ENCODE measurements at regions not wholly inside any gene's neighbourhood (a gene's known extent, or its start where the extent isn't known, plus 50 kb on each side); places are given as distances from the start of the nearest gene placed in this dataset.
"Not testable (repeated sequence)": the region's sequence is repeated elsewhere in the genome, so short reads cannot be mapped to it uniquely, and the experiment has no call there.

- DNase-seq (ENCODE audit: low read depth) = no peak
These were observed 188.3 kb upstream of the ANKRD55 start for GRCh38 chr5:56421246-56422075.

GRCh38 chr5:56420323-56420722, 187.2 kb upstream of the ANKRD55 start:
- DNase-seq (ENCODE audit: low read depth) = no peak

GRCh38 chr5:56419667-56420066, 186.5 kb upstream of the ANKRD55 start:
- no peak for DNase-seq (ENCODE audit: low read depth)

- DNase-seq (ENCODE audit: low read depth) = no peak
These were observed 182.2 kb upstream of the ANKRD55 start for GRCh38 chr5:56415356-56415765.

- DNase-seq (ENCODE audit: low read depth) = no peak
These were observed 180.9 kb upstream of the ANKRD55 start for GRCh38 chr5:56414066-56414465.

GRCh38 chr5:56413546-56413945, 180.4 kb upstream of the ANKRD55 start:
- DNase-seq (ENCODE audit: low read depth) = no peak

- no peak for DNase-seq (ENCODE audit: low read depth)
These were observed 179.7 kb upstream of the ANKRD55 start for GRCh38 chr5:56412601-56413379.

- no peak for DNase-seq (ENCODE audit: low read depth)
These were observed 177.6 kb upstream of the ANKRD55 start for GRCh38 chr5:56410696-56411095.

- no peak for DNase-seq (ENCODE audit: low read depth)
These were observed 176.4 kb upstream of the ANKRD55 start for GRCh38 chr5:56409331-56410190.

- DNase-seq (ENCODE audit: low read depth) = no peak
These were observed 173.7 kb upstream of the ANKRD55 start for GRCh38 chr5:56406838-56407237.

- DNase-seq (ENCODE audit: low read depth) = no peak
These were observed 173.1 kb upstream of the ANKRD55 start for GRCh38 chr5:56406221-56406620.

GRCh38 chr5:56405116-56405908, 172.2 kb upstream of the ANKRD55 start:
- no peak for DNase-seq (ENCODE audit: low read depth)

- no peak for DNase-seq (ENCODE audit: low read depth)
These were observed 169.4 kb upstream of the ANKRD55 start for GRCh38 chr5:56402266-56403220.

GRCh38 chr5:56397796-56398195, 164.7 kb upstream of the ANKRD55 start:
- not testable (repeated sequence) for DNase-seq (ENCODE audit: low read depth)

- no peak for DNase-seq (ENCODE audit: low read depth)
These were observed 163.5 kb upstream of the ANKRD55 start for GRCh38 chr5:56396634-56397033.

- DNase-seq (ENCODE audit: low read depth) = no peak
These were observed 156.1 kb upstream of the ANKRD55 start for GRCh38 chr5:56389261-56389660.

- no peak for DNase-seq (ENCODE audit: low read depth)
These were observed 155.3 kb upstream of the ANKRD55 start for GRCh38 chr5:56388229-56388985.

- no peak for DNase-seq (ENCODE audit: low read depth)
These were observed 152.9 kb upstream of the ANKRD55 start for GRCh38 chr5:56386046-56386445.

- DNase-seq (ENCODE audit: low read depth) = no peak
These were observed 151.1 kb upstream of the ANKRD55 start for GRCh38 chr5:56384186-56384585.

GRCh38 chr5:56383761-56384160, 150.6 kb upstream of the ANKRD55 start:
- no peak for DNase-seq (ENCODE audit: low read depth)

Data from activated gamma-delta T cell treated with anti-CD3 and anti-CD28 coated beads, Interleukin-2, amount 50 U/mL, for 16 hours (primary cell).